ENCODE measurements at regions not wholly inside any gene's neighbourhood (a gene's known extent, or its start where the extent isn't known, plus 50 kb on each side); places are given as distances from the start of the nearest gene placed in this dataset.

GRCh38 chr13:111844222-111844671 is 222.7 kb upstream of the SOX1 start:
- Histone ChIP-seq H3K27ac (no peak overlapping the region), H3K36me3 (no peaks in the 10 kb centered on the region), H3K4me3 (no peak overlapping the region), H3K9me3 (no peaks in the 10 kb centered on the region), H3K27me3 (no peaks in the 10 kb centered on the region), H3K4me1 (no peaks in the 10 kb centered on the region)
- WGBS (ENCODE audit: insufficient coverage, low coverage, low lambda C conversion rate, missing lambda C conversion rate): 83% methylated on average over 19 of the region's 28 CpGs
- no peak for TF ChIP-seq CTCF (IDR thresholded peaks at IDR 0.05)
- TF ChIP-seq POLR2A (IDR thresholded peaks at IDR 0.05): no peak
- ATAC-seq (peak in 1 of 4 donors; percentile 43), DNase-seq (peak in 1 of 3 donors; percentile 28)
- intact Hi-C loops (cut with DNase I): no loop called here

DNA sequence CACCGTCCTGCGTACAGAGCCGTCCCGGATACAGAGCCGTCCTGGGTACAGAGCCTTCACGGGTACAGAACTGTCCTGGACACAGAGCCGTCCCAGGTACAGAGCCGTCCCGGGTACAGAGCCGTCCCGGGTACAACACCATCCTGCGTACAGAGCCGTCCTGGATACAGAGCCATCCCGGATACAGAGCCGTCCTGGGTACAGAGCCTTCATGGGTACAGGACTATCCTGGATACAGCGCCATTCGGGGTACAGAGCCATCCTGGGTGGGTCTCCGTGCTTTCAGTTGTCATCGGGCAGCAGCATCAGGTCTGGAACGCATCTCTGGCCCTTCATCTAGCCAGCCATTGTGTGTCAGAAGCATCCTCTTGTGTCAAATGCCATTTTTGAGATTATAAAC is 222.3 kb upstream of the SOX1 start:
- Histone ChIP-seq H3K27me3 (no peaks in the 10 kb centered on the region), H3K4me3 (no peak overlapping the region), H3K36me3 (no peaks in the 10 kb centered on the region), H3K4me1 (no peaks in the 10 kb centered on the region), H3K27ac (no peak overlapping the region), H3K9me3 (no peaks in the 10 kb centered on the region)
- WGBS (ENCODE audit: insufficient coverage, low coverage, low lambda C conversion rate, missing lambda C conversion rate): 78% methylated on average over 8 of the region's 20 CpGs
- ATAC-seq (peak in 1 of 4 donors; percentile 23), DNase-seq (peak in 1 of 3 donors; percentile 26)
- TF ChIP-seq CTCF (IDR thresholded peaks at IDR 0.05): no peak
- TF ChIP-seq POLR2A (IDR thresholded peaks at IDR 0.05): no peak
- intact Hi-C loops (cut with DNase I): no loop called here

DNA sequence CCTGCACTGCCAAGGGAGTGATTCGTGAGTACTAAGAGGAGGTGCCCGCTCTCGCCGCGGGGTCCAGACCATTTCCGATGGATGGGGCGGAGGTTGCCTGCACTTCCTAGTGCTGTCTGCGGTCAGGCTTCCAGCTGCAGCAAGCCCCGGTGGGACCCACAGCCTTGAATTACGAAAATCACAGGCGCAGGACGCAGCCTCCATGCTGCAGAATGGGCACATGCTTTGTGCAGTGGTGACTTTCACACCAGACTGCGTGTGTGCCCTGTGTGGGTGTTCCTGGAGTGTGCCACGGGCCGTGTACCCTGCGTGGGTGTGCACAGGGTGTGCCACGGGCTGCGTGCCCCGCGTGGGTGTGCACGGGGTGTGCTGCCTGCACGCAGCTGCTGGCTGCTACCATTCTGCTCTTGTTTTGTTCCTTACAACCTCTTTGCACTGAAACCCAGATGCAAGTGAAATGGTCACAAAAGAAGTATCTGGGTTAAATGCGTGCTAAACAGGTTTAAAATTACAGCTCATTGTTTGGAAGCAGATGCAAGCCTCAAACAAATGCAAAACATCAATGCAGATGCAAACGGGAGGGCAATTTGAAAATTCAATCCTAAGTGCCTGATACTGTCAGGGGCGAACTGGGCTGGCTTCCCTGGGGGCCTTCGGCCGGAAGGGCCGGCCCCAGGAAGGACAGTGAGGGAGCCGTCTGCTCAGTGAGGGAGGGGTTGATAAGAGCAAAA is 221.2 kb upstream of the SOX1 start:
- intact Hi-C loops (cut with DNase I): no loop called here
- Histone ChIP-seq H3K36me3 (no peaks in the 10 kb centered on the region), H3K27me3 (no peaks in the 10 kb centered on the region), H3K4me1 (no peaks in the 10 kb centered on the region), H3K4me3 (no peak overlapping the region), H3K9me3 (no peaks in the 10 kb centered on the region), H3K27ac (no peak overlapping the region)
- no peak for TF ChIP-seq POLR2A (IDR thresholded peaks at IDR 0.05)
- no peak for TF ChIP-seq CTCF (IDR thresholded peaks at IDR 0.05)
- no peak for ATAC-seq
- peak in 1 of 3 donors; percentile 18 for DNase-seq
- WGBS (ENCODE audit: insufficient coverage, low coverage, low lambda C conversion rate, missing lambda C conversion rate): 13% methylated on average over 22 of the region's 29 CpGs

DNA sequence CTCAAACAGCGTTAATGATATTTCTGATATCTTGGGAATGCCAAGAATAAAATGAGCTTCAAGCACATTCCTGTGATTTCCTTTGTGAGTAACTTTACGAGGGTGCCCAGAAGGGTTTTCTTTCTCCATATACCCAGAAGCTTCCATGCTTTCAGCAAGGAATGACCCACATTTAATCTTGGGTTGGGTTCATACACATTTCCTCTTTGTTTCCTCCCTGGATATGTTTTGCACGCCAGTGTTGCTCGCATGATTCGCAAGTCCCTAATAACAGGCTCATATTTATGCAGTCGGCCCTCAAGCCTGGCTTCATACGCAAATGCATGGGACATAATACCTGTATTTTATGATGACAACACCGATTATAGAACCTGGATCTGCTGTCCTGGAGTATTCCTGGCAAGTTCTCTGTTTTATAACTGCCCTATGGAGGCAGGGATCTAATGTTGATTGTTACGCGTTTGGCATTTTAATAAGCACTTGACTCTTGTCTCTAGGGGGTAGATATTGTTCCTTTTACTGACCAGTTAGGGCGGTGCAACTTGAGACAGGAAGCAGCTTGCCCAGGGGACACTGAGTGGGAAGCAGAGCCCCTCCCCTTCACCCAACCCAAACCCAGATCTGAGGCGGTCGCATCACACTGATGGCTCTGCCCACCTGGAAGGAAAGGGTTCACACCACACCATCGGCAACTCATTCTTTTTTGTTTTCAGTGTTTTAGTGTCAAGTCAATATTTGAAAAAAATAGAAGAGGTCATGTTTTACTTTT is 220.4 kb upstream of the SOX1 start:
- WGBS (ENCODE audit: insufficient coverage, low coverage, low lambda C conversion rate, missing lambda C conversion rate): 19% methylated on average over 12 of the region's 14 CpGs

More for the DNA sequence above, 220.4 kb upstream of the SOX1 start:
- TF ChIP-seq CTCF (IDR thresholded peaks at IDR 0.05) (no peak), POLR2A (IDR thresholded peaks at IDR 0.05) (no peak)
- intact Hi-C loops (cut with DNase I): no loop called here
- no peaks in the 10 kb centered on the region for H3K36me3 ChIP-seq
- no peak for DNase-seq
- H3K27ac ChIP-seq: no peak overlapping the region
- H3K27me3 ChIP-seq: no peaks in the 10 kb centered on the region
- H3K9me3 ChIP-seq: no peaks in the 10 kb centered on the region
- H3K4me1 ChIP-seq: no peaks in the 10 kb centered on the region
- ATAC-seq: no peak
- H3K4me3 ChIP-seq: no peak overlapping the region
